GM18508 (cell line): ENCODE measurements at regions not wholly inside any gene's neighbourhood (a gene's known extent, or its start where the extent isn't known, plus 50 kb on each side); places are given as distances from the start of the nearest gene placed in this dataset.

Source experiments
- ATAC-seq: cut with Tn5 transposase; IDR thresholded peaks from one replicate; pipeline ENCODE4 v1.9.1; 2021; ENCODE audit warnings: moderate number of reproducible peaks; ENCODE audit not compliant: insufficient read depth, unreplicated experiment

- ATAC-seq = no peak
Measured at GRCh38 chr10:33386926-33387325, 52.5 kb upstream of the NRP1 start.

DNA sequence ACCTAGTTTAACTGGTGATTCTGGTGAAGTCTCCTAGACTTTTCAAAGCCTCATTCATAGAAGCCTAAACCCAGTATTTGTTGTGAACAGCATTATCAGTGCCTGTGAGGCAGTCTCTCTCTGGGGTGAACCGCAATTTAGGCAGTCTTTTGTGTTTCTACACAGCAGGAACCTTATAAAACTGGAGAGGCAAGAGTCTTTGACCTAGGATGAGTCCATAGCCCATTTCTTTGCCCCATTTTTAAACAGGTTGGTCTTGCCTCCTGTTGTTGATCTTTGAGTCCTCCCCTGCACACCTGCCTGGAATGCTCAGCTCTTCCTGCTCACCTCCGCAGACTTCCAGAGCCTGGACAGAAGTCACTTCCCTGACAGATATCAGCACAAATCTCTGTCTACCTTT, 51.2 kb upstream of the NRP1 start:
- no peak for ATAC-seq

DNA sequence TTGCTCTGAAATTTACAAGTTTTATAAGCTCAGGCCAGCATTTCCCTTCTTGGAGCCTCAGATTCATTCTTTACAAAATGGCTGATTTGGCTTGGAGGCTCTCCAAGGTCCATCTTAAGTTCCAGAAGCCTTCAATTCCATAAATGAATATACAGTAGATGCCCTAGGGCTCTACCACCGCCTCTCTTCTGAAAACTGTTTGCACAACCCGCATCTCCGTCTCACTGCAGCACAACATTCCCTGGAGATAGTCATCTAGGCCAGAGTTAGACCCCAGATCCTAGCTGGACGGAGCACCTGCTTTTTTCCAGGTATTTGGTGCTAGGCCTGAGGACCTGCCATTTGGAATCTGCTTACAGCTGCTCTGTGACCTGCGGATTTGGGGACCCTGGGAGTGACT, 50.5 kb upstream of the NRP1 start:
- ATAC-seq = no peak
